T-helper 1 cell treated with Interleukin-12 subunit alpha and Interleukin-12 subunit beta and Interleukin-4 antibody, amounts not matched to agents 30 μg/mL and 1 μg/mL, for 36 hours (primary cell): ENCODE measurements at regions not wholly inside any gene's neighbourhood (a gene's known extent, or its start where the extent isn't known, plus 50 kb on each side); places are given as distances from the start of the nearest gene placed in this dataset.

Experiments used
- H3K27ac Mint-ChIP-seq: one replicate; pipeline ENCODE4 v1.8.0; 2021; ENCODE audit warnings: mild to moderate bottlenecking, mixed read lengths
- H3K27me3 Mint-ChIP-seq: one replicate; pipeline ENCODE4 v1.8.0; 2021; ENCODE audit warnings: low read depth, mixed read lengths
- H3K36me3 Mint-ChIP-seq: one replicate; pipeline ENCODE4 v1.8.0; 2021; ENCODE audit warnings: low read depth, mixed read lengths
- H3K4me1 Mint-ChIP-seq: one replicate; pipeline ENCODE4 v1.8.0; 2021; ENCODE audit warnings: low read depth, mixed read lengths
- H3K4me3 Mint-ChIP-seq: one replicate; pipeline ENCODE4 v1.8.0; 2021; ENCODE audit warnings: mild to moderate bottlenecking, moderate library complexity, mixed read lengths
- H3K9me3 Mint-ChIP-seq: one replicate; pipeline ENCODE4 v1.8.0; 2021; ENCODE audit warnings: mixed read lengths

DNA sequence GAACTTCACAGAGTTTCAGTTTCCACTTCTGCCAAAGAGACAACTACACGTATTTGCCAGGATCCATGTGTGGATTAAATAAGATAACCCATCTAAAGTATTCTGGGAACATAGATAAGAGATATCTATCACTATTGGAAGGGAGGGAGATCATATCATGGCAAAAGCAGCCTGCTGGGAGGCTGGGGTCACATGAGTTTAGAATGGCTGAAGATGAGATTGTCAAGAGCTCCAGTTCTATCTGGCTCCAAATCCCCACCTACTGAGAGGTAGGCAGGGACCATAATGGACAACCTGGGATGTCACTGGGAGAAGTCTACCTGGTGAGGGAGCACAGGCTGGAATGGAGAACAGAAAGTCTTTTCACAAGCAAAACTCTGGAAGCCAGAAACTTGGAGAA is 192.6 kb upstream of the ST6GAL2 start:
- Mint-ChIP-seq H3K36me3 (no peaks in the 10 kb centered on the region), H3K27me3 (no peaks in the 10 kb centered on the region), H3K4me3 (no peak overlapping the region), H3K27ac (no peak overlapping the region), H3K9me3 (no peaks in the 10 kb centered on the region), H3K4me1 (no peaks in the 10 kb centered on the region)

DNA sequence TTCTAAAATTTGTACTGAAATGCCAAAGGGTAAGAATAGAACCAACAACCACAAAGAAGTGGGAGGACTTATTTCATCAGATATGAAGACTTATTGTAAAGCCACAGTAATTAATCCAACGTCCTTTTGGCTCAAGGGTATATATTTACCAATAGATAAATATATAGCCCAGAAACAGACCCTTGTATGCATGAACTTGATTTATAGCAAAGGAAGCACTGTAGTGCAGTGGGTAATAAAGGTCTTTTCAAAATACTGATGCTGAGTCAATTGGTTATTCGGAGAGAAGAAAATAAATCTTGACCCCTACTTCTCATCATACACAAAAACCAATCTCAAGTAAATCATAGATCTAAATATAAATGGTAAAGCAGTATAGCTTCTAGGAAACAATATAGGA is 200.5 kb upstream of the ST6GAL2 start:
- Mint-ChIP-seq H3K27ac (no peak overlapping the region), H3K4me1 (no peaks in the 10 kb centered on the region), H3K36me3 (no peaks in the 10 kb centered on the region), H3K27me3 (no peaks in the 10 kb centered on the region), H3K9me3 (no peaks in the 10 kb centered on the region), H3K4me3 (no peak overlapping the region)

DNA sequence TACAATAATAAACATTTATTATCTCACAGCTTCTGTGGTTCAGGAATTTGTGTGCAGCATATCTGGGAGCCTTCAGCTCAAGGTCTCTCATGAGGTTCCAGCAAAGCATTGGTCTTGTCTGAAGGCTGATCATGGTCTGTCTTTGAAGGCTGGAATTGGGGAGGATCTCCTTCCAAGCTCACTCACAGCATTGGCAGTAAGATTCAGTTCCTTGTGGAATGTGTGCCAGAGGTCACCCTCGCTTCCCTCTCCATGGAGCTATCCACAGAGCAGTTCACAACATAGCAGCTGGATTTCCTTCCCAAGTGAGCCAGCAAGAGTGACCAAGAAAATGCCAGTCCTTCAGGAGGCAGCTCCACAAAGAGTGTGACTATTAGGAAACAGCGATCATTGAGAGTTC is 202.2 kb upstream of the ST6GAL2 start:
- Mint-ChIP-seq H3K36me3 (no peaks in the 10 kb centered on the region), H3K4me1 (no peaks in the 10 kb centered on the region), H3K4me3 (no peak overlapping the region), H3K27me3 (no peaks in the 10 kb centered on the region), H3K9me3 (no peaks in the 10 kb centered on the region), H3K27ac (no peak overlapping the region)

DNA sequence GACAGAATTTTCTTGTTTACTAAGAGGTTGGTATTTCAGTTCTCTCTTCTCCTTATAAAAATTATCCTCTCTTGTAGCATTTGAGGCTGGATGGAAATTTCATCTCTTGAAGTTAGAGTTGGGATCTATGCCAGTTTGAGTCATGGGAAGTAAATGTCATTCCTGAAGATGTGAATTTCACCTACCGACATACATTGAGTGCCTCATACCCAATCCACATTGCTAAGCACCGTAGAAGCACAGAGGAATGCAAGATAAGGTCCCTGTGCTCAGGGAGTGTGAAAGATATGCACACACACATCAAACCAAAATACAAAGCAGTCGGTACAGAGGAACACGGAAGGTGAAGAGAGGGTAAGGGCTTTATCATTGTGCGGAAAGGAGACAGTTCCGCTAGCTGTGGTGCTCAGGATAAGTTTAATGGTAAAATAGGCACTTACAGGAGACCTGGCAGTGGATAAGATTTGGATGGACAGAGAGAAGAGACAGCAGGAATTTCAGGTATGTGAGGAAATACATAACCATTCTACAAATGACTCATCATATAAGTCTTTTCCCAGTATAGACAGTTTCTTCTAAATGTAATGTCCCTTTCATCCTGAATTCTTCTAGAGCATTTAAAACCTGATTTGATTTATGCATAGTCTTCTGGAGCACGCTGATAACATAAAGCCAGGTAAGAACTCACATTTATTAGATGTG is 205.3 kb upstream of the ST6GAL2 start:
- no peak overlapping the region for H3K27ac Mint-ChIP-seq
- H3K9me3 Mint-ChIP-seq, result no peaks in the 10 kb centered on the region
- no peaks in the 10 kb centered on the region for H3K36me3 Mint-ChIP-seq
- H3K4me3 Mint-ChIP-seq, result no peak overlapping the region
- no peaks in the 10 kb centered on the region for H3K27me3 Mint-ChIP-seq
- no peaks in the 10 kb centered on the region for H3K4me1 Mint-ChIP-seq

DNA sequence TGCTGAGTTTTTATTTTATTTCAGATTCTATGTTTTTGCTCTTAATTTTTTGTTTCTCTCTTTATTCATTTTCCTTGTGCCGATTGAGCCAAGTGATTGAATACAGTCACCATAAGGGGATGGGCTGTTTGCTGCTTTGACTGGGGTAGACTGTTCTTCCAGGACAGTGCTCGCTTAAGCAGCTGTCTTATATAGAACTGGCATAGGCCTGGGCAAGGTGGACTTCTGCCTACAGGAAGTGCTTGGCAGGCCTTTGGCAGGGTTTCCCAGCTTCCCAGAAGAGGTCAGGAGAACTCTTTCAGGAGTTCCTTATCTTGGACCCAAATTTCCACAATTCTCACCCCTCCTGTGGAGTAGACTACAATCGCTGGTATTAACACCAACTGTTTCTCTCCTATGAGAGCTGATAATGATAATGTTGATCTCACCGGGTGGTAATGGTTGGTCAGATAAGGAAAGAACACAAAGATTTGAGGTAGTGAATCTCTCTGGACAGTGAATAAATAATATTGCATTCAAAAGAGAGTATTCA is 207.5 kb upstream of the ST6GAL2 start:
- H3K9me3 Mint-ChIP-seq, result no peaks in the 10 kb centered on the region
- no peak overlapping the region for H3K4me3 Mint-ChIP-seq
- H3K4me1 Mint-ChIP-seq, result no peaks in the 10 kb centered on the region
- H3K27ac Mint-ChIP-seq, result no peak overlapping the region
- H3K27me3 Mint-ChIP-seq, result no peaks in the 10 kb centered on the region
- H3K36me3 Mint-ChIP-seq, result no peaks in the 10 kb centered on the region

DNA sequence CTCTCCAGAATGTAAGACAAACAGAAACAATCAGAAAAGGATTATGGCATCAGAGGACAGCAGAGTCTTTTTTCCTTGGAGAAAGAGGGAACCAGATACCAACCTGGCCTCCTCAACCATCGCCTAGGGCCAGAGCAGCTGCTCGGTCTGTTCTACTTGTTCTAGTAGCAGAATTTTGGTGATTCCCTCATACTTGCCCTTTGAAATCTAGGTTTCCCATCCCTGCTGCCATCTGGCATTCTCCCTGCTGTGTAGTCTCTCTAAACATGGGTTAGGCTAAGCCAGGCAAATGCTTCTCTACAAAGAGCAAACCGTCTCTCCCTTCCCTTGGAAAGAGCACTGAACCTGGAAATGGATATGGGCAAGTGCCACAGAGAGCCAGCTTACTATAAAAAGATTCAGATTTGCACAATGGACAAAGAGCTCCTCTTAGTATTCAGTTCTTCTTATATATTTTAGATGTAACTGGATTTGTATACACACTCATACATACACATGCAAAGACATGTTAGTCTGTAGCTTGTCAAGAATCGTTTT is 208.6 kb upstream of the ST6GAL2 start:
- Mint-ChIP-seq H3K4me3 (no peak overlapping the region), H3K4me1 (no peaks in the 10 kb centered on the region), H3K36me3 (no peaks in the 10 kb centered on the region), H3K27me3 (no peaks in the 10 kb centered on the region), H3K9me3 (no peaks in the 10 kb centered on the region), H3K27ac (no peak overlapping the region)

DNA sequence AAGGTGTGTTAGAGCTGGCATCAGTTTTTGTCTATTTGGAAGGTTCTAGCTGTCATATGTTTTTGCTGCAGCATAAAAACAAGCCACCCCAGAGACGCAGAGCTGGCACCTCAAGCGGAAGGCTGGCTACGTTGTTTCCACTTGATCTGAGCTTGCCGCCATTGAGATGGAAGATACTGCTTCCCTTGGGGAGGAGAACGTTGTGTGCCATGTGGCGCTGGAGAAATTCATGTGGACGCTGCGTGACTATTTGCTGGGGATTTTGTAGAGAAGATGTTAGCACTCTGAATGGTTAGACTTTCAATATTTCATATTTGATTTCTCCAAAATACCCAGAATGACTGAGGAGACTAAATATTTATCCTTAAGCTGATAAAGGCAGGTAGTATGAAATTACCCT is 216.2 kb upstream of the ST6GAL2 start:
- Mint-ChIP-seq H3K9me3 (no peaks in the 10 kb centered on the region), H3K27me3 (no peaks in the 10 kb centered on the region), H3K27ac (no peak overlapping the region), H3K4me1 (no peaks in the 10 kb centered on the region), H3K4me3 (no peak overlapping the region), H3K36me3 (no peaks in the 10 kb centered on the region)

DNA sequence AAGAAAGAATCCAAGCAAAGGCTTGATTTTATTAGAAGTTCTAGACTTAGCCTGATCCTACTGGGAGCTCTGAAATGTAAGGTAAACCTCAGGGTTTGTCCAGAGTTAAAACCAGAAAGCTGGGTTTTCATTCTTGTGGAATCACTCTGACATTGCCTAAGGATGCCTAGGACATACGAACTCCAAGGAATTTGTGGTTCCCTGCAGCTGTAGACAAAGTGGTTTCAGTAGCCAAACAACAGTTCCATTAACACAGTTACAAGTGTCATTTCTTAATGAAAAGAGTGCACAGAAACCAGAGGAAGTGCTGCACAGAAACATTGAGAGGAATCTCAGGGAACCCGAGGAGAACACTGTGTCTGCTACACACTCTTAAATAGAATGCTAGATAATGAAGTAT is 221.4 kb upstream of the ST6GAL2 start:
- H3K36me3 Mint-ChIP-seq, result no peaks in the 10 kb centered on the region
- H3K27me3 Mint-ChIP-seq, result no peaks in the 10 kb centered on the region
- H3K4me1 Mint-ChIP-seq, result no peaks in the 10 kb centered on the region
- no peak overlapping the region for H3K27ac Mint-ChIP-seq
- H3K4me3 Mint-ChIP-seq, result no peak overlapping the region
- no peaks in the 10 kb centered on the region for H3K9me3 Mint-ChIP-seq

DNA sequence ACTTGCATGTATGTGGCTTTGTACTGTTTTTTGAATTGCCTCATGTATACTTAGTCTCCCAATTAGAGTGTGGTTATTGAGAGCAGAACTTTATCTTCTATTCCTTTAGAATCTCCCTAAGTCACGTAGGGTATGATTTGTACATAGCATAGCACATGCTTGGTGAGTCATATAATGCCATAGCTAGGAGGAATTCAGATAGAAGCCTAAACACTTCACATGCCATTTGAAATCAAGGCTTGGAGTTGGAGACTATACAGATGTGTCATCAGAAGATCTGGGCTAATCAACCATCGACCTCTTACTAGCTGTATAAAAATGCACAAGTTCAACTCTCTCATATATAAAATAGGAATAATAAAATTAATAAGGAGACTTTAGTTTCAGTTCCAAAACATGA is 222.6 kb upstream of the ST6GAL2 start:
- H3K27ac Mint-ChIP-seq, result no peak overlapping the region
- no peaks in the 10 kb centered on the region for H3K9me3 Mint-ChIP-seq
- no peaks in the 10 kb centered on the region for H3K27me3 Mint-ChIP-seq
- no peaks in the 10 kb centered on the region for H3K36me3 Mint-ChIP-seq
- H3K4me1 Mint-ChIP-seq, result no peaks in the 10 kb centered on the region
- H3K4me3 Mint-ChIP-seq, result no peak overlapping the region

DNA sequence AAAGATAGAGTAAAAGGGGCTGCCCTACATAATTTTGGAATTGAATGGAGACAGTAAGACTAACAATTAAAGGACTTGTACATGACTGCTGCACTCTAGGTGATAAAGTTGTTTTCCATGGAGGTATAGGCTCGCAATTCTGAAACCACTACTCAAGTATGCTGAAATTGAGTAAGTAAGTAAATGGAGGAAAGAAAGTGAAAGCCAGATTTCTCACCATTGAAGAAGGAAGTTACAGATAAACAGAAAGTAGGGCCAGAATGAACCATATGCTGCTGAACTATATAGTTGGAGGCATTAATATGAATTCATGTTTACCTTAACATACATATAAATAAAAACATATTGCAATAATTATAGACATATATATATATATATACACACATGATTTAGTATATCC is 225.7 kb upstream of the ST6GAL2 start:
- Mint-ChIP-seq H3K36me3 (no peaks in the 10 kb centered on the region), H3K4me3 (no peak overlapping the region), H3K27ac (no peak overlapping the region), H3K4me1 (no peaks in the 10 kb centered on the region), H3K9me3 (no peaks in the 10 kb centered on the region), H3K27me3 (no peaks in the 10 kb centered on the region)

DNA sequence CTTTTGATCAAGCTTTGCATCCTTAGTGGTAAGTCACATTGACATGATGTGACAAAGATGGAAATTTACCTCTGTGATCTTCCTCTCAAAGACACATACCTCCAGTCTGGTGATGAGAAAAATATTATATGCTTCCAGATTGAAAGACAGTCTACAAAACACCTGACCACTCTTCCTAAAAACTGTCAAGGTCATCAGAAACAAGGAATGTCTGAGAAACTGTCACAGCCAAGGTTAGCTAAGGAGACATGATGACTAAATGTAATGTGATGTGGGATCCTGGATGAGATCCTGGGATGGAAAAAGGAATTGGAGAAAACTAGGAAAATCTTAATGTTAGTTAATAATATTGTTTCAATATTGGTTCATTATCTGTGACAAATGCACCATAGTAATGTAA is 226.6 kb upstream of the ST6GAL2 start:
- no peak overlapping the region for H3K27ac Mint-ChIP-seq
- no peaks in the 10 kb centered on the region for H3K27me3 Mint-ChIP-seq
- H3K36me3 Mint-ChIP-seq, result no peaks in the 10 kb centered on the region
- no peaks in the 10 kb centered on the region for H3K4me1 Mint-ChIP-seq
- H3K4me3 Mint-ChIP-seq, result no peak overlapping the region
- H3K9me3 Mint-ChIP-seq, result no peaks in the 10 kb centered on the region

DNA sequence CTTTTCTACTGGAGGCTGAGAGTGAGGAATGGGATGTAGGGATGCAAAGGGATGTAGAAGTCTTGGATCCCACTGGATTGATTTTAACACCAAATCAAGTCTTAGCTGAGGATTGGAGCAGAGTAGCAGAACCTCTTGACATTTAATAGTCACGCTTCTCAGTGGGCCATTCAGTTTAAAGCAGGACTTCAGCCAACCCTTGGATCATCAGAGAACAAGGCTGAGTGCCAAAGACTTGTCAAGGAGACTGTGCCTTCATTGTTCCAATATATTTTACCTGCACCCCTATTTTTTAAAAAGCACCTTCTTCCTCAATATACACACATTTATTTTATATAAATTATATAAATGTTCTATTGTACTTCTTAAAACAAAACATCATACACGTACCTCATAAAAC is 242.4 kb upstream of the ST6GAL2 start:
- Mint-ChIP-seq H3K27me3 (no peaks in the 10 kb centered on the region), H3K4me3 (no peak overlapping the region), H3K36me3 (no peaks in the 10 kb centered on the region), H3K27ac (no peak overlapping the region), H3K4me1 (no peaks in the 10 kb centered on the region), H3K9me3 (no peaks in the 10 kb centered on the region)

DNA sequence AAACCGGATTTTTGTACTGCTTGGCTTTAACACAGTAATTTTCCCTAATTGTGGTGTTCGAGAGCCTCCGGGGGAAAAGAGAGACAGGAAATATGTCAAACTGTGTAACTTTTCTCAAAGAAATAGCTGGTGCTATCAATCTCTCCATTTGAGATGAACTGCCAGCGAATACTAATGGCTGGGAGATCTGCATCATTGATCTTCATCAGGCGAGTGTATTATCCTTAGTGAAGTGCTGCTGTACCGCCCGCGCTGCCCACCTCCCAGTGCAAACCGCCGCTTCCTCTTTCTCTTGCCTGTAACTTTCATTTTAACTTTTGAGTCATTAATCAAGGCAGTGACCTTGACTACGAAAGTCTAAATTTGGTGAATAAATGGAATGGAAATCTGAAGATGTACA is 246.1 kb upstream of the ST6GAL2 start:
- H3K36me3 Mint-ChIP-seq, result no peaks in the 10 kb centered on the region

DNA sequence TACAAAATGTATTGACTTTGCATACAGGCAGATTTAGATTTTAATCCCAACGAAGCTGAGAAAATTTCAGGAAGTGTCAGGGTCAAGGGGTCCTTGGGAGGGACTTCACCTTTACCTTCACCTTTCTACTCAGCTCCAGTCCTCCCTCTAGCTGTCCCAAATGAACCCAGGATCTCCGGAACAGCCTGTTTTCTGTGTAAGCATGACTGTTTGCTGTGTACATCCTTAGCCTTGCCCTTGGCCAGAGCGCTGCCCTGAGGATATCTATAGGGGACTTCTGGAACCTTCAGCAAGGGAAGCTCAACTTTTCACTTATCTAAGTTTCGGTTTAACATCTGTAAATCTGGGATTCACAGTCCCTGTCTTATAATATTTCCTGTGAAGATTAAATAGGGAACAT is 246.8 kb upstream of the ST6GAL2 start:
- H3K27me3 Mint-ChIP-seq, result no peaks in the 10 kb centered on the region
- no peak overlapping the region for H3K27ac Mint-ChIP-seq
- H3K4me1 Mint-ChIP-seq, result no peaks in the 10 kb centered on the region
- no peaks in the 10 kb centered on the region for H3K36me3 Mint-ChIP-seq
- no peaks in the 10 kb centered on the region for H3K9me3 Mint-ChIP-seq
- no peak overlapping the region for H3K4me3 Mint-ChIP-seq

More for the DNA sequence above, 246.1 kb upstream of the ST6GAL2 start:
- no peaks in the 10 kb centered on the region for H3K27me3 Mint-ChIP-seq
- H3K4me3 Mint-ChIP-seq, result no peak overlapping the region
- H3K27ac Mint-ChIP-seq, result no peak overlapping the region
- H3K9me3 Mint-ChIP-seq, result no peaks in the 10 kb centered on the region
- no peaks in the 10 kb centered on the region for H3K4me1 Mint-ChIP-seq

DNA sequence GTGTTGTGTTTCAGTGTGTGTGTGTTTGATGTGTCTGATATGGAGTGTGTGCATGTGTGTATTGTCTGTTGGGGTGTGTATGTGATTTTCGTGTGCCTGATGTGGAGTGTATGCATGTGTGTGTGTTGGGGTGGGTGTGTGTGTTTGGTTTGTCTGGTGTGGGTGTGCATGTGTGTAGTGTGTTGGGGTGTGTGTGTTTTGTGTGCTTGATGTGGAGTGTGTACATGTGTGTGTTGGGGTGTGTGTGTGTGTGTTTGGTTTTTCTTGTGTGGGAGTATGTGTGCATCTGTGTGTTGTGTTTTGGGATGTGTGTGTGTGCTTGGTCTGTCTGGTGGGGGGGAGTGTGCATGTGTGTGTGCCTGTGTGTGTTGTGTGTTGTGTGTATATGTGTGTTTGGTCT is 247.4 kb upstream of the ST6GAL2 start:
- Mint-ChIP-seq H3K27me3 (no peaks in the 10 kb centered on the region), H3K9me3 (no peaks in the 10 kb centered on the region), H3K4me3 (no peak overlapping the region), H3K27ac (no peak overlapping the region), H3K36me3 (no peaks in the 10 kb centered on the region), H3K4me1 (no peaks in the 10 kb centered on the region)
